GM18498 (cell line): ENCODE measurements at regions not wholly inside any gene's neighbourhood (a gene's known extent, or its start where the extent isn't known, plus 50 kb on each side); places are given as distances from the start of the nearest gene placed in this dataset.

Source experiments
- ATAC-seq: cut with Tn5 transposase; IDR thresholded peaks from one replicate; pipeline ENCODE4 v1.9.1; 2021; ENCODE audit warnings: mild to moderate bottlenecking, moderate library complexity; ENCODE audit not compliant: unreplicated experiment

GRCh38 chr1:177793900-177794299 lies 176.0 kb downstream of the SEC16B start:
- ATAC-seq = no peak

DNA sequence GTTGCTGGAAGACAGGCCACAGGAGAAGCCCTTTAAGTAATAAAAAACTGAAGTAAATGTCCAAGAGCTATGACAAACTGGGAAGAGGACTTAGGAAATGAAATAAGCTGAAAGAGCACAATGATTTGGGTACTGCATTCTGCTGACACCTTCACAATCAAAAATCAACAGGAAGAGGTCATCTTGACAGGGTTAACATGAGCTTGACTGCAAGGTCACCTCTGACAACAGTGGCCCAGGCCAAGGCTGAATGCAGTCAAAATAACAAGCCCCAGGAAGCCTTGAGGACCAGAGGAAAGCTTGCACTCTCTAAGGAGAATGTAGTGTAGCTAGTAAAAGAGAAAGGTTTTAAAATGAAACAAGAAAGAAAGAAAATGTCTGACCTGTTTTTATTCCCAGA lies 179.3 kb downstream of the SEC16B start:
- no peak for ATAC-seq

DNA sequence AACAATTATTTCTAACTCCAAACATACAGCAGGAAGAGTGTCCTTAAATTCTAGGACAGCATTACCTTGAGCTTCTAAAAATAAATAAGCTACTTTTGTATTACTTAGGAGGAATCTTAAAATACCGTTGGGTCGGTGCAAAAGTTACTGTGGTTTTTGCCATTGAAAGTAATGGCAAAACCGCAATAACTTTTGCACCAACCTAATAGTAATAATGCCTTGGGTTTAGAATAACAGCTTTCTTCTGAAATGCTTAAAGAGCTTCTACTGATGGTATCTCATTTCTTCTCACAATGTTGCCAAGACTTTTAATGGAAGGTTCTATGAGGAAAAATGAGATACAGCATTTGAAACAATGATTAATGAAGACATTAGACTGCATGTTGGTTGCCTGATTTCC lies 179.9 kb downstream of the SEC16B start:
- ATAC-seq = no peak

GRCh38 chr1:177786176-177786745 lies 183.6 kb downstream of the SEC16B start:
- ATAC-seq = no peak

GRCh38 chr1:177784936-177785335 lies 184.9 kb downstream of the SEC16B start:
- ATAC-seq = no peak

DNA sequence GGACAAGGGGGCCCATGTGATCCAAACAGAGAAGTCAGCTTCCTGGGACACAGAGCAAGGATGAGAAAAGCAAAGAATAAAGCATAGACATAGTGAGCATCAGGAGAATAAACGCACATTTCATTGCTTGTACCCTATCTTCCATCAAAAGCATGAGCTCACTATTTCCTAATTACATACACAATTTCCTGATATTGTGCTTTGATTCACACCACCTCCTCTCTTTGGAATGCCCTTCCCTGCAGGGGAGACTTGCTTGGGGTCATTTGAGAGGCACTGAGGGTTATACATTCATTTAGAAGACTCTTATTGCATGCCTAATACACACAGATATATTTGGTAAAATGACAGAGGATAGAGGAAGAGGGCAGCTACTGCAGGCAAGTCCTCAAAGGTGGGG lies 185.4 kb downstream of the SEC16B start:
- no peak for ATAC-seq

DNA sequence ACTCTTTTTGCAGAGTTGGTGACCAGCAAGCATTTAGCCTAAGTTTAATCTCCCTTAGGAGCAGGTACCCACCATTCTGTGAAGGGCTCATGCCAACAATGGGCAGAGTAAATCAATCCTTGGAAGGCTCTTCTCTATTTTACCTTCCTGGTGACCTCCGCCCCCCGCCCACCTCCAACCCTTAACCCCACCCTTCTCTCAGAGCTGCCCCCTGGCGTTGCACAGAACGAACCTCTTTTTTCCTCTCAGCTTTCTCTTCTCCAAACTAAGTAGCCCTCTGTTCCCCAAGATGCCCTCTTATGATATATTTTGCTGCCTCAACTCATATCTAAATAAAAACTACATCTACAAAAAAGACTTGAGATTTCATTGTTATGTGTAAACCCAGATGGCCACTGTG lies 186.8 kb downstream of the SEC16B start:
- no peak for ATAC-seq

DNA sequence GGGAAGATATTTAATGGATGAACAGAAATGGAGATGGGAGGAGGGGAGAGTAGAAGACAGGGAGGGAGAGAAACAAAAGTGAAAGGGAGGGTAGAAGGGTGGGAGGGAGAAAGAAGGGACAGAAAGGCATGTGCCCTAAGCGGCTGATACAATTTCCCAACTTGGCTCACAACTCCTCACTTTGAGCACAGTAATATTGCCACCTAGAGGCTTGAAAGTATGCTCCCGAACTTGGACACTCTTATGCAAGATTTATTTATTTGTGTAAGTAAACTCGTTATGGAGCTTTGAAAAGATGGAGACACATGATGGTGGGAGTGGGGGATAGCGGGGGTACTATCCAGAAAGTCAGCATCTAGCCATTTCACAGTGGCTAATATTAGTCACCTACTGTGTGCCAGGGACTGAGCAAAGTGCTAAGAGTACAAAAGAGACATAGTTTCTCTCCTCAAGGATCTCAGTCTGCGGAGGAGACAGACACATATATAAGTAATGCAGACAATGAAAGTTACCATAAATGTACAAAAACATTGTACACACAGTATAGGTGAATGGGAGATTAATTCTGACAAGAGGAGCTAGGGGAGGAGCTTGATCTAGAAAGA lies 189.7 kb downstream of the SEC16B start:
- peak; percentile 72 for ATAC-seq

- no peak for ATAC-seq
These were observed 190.5 kb downstream of the SEC16B start for GRCh38 chr1:177779166-177779965.

GRCh38 chr1:177775924-177776323 lies 193.9 kb downstream of the SEC16B start:
- no peak for ATAC-seq

DNA sequence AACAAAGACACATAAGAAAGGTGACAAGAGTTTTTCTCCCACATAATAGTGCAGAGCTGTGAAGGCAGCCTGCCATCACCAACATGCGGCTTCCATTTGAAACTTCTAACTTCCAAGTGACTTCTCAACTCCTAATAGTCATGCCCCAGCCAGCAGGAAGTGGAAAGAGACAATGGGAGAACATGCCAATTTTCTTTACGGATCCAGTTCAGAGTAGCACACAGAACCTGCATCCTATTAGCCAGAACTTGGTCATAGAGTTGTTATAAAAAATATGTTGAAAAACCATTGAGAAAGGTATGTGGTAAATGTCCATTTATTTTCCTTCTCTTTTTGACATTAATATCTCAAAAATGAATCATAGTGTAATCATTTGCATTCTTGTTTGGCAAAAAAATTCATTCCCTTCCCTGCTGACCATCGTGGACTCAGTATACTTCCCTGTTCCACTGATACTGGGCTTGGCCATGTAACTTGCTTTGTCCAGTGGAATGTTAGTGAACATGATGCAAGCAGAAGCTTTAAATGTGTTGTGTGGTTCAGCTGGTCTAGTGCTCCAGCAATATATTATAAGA lies 197.4 kb downstream of the SEC16B start:
- ATAC-seq = no peak

GRCh38 chr1:177771688-177772087 lies 198.2 kb downstream of the SEC16B start:
- no peak for ATAC-seq

- no peak for ATAC-seq
These were observed 199.8 kb downstream of the SEC16B start for GRCh38 chr1:177770096-177770495.

GRCh38 chr1:177755851-177756560 lies 213.9 kb downstream of the SEC16B start:
- no peak for ATAC-seq

- no peak for ATAC-seq
These were observed 215.3 kb downstream of the SEC16B start for GRCh38 chr1:177754603-177755002.

GRCh38 chr1:177753655-177754054 lies 216.2 kb downstream of the SEC16B start:
- ATAC-seq = no peak

DNA sequence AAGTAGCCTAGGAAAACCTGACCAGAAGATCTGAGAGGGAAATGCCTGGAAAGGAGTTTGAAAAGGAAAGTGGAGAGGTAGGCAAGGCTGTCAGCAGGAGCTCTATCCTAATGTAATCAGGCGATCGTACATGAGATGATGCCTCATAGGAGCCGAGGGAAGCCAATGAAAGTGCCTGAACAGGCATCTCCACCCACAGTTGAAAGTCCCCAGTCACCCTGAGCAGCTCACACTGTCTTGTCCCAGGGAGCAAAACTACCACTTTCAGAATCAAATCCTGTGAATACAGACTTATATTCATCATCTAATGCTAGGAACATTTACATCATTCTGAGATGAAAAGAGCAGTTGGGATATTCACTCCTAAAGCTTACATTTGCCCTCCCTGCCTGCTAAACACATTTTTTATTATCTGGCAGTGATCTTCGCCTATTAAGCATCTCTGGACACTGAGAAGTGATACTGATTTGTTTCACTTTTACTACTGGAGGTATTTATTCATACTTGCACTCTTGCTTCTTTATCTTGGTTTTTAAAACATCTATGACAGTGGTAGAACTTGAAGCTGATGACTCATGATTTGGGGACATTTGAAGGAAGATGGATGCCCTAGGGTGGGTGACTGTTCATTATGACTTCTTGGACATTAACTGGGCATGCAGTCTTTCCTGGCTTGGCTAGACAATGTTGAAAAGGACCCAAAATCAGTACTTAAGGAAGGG lies 221.6 kb downstream of the SEC16B start:
- peak; percentile 81 for ATAC-seq

GRCh38 chr1:177746155-177746554 lies 223.7 kb downstream of the SEC16B start:
- ATAC-seq = no peak

DNA sequence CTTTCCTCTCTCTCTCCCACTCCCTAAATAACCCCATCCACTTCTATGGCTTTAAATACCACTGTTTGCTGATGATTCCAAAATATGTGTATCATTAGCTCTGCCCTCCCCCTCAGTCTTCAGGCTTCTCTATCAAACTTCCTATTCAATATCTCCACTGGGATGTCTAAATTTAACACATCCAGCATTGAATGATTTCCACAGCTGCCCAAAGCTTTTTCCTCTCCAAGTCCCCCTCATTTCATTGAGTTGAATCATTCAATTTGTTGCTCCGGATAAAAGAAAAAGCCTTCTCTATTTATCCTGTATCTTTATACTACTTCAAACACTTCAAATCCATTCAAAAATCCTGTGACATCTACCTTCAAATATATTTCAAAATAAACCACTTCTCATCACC lies 225.0 kb downstream of the SEC16B start:
- ATAC-seq = no peak

- no peak for ATAC-seq
These were observed 228.4 kb downstream of the SEC16B start for GRCh38 chr1:177741476-177741875.

GRCh38 chr1:177739780-177740179 lies 230.1 kb downstream of the SEC16B start:
- no peak for ATAC-seq
